ENCODE measurements at regions not wholly inside any gene's neighbourhood (a gene's known extent, or its start where the extent isn't known, plus 50 kb on each side); places are given as distances from the start of the nearest gene placed in this dataset.

DNA sequence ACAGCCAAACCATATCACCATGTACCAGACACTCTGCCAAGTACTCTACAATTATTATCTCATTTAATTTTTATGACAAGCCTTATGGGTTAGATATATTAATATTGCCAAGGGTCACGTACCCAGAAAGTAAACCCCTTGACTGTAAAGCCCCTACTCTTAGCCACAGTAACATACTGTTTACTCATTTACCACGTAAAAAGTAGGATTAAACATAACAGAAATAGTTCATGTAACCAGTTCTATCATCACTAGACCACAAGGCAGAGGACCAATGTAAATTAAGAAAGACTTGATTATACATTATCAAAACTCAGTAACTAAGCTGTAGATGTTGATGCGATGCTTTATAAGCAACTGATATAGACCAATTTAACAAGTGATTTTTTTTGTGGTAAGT, 101.5 kb upstream of the CNTNAP4 start:
- no peaks in the 10 kb centered on the region for H3K36me3 ChIP-seq
- DNase-seq = no peak
- no peaks in the 10 kb centered on the region for H3K9me3 ChIP-seq
- intact Hi-C loops (cut with DNase I) = no loop called here
- H3K4me1 ChIP-seq = no peaks in the 10 kb centered on the region
- H3K27ac ChIP-seq = no peak overlapping the region
- WGBS, 2 donors = 83 to 86% methylated on average over 3 of the region's 3 CpGs
- TF ChIP-seq, protein P1, sequence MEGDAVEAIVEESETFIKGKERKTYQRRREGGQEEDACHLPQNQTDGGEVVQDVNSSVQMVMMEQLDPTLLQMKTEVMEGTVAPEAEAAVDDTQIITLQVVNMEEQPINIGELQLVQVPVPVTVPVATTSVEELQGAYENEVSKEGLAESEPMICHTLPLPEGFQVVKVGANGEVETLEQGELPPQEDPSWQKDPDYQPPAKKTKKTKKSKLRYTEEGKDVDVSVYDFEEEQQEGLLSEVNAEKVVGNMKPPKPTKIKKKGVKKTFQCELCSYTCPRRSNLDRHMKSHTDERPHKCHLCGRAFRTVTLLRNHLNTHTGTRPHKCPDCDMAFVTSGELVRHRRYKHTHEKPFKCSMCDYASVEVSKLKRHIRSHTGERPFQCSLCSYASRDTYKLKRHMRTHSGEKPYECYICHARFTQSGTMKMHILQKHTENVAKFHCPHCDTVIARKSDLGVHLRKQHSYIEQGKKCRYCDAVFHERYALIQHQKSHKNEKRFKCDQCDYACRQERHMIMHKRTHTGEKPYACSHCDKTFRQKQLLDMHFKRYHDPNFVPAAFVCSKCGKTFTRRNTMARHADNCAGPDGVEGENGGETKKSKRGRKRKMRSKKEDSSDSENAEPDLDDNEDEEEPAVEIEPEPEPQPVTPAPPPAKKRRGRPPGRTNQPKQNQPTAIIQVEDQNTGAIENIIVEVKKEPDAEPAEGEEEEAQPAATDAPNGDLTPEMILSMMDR (IDR thresholded peaks at IDR 0.05) = no peak
- no peak for TF ChIP-seq POLR2A (IDR thresholded peaks at IDR 0.05)
- no peaks in the 10 kb centered on the region for H3K27me3 ChIP-seq
- no peak overlapping the region for H3K4me3 ChIP-seq (replicated peaks in 1 of 3)

DNA sequence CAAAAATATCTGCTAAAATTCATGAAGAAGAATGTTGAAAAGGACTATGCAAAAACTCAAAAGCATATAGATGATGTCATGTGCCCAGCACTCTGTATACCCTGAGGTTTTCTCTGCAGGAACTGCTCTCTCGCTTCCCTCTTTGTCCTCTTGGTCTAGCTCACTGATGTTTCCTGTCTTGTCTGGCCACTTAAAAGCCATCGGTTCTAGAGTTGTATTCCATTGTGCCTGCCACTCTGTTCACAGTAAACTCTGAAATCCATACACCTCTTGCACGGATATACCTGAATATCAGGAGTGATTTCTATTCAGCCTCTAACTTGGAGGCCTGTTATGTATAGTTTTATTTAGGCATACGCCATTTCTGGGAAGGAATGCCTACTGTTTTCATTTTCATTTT, 101.0 kb upstream of the CNTNAP4 start:
- H3K4me3 ChIP-seq (replicated peaks in 1 of 3) = no peak overlapping the region
- H3K27me3 ChIP-seq = no peaks in the 10 kb centered on the region
- TF ChIP-seq, protein P1 (IDR thresholded peaks at IDR 0.05) = no peak
- TF ChIP-seq POLR2A (IDR thresholded peaks at IDR 0.05) = no peak
- no peak overlapping the region for H3K27ac ChIP-seq
- H3K9me3 ChIP-seq = no peaks in the 10 kb centered on the region
- intact Hi-C loops (cut with DNase I) = no loop called here
- no peaks in the 10 kb centered on the region for H3K36me3 ChIP-seq
- DNase-seq = no peak
- H3K4me1 ChIP-seq = no peaks in the 10 kb centered on the region
- 67 to 73% methylated on average over 4 of the region's 4 CpGs for WGBS, 2 donors

DNA sequence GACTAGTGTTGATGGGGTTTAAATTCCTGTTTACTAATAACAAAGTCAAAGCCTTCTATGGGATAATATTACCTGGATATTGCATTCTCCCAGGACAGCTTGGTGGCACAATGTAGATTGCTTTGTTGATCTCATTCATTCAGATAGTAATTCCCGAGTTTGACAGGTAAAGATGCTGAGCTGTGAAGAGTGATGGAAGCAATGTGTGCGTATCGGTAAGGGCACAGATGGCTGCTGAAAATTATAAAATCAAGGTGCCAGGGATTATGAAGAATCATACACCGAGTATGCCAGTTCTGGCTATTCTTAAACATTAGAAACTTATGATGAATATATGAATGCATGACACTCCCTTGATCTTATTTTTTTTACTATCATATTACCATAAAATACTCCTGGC, 100.6 kb upstream of the CNTNAP4 start:
- DNase-seq = no peak
- Histone ChIP-seq H3K36me3 (no peaks in the 10 kb centered on the region), H3K4me1 (no peaks in the 10 kb centered on the region), H3K27me3 (no peaks in the 10 kb centered on the region), H3K27ac (no peak overlapping the region), H3K4me3 (replicated peaks in 1 of 3) (no peak overlapping the region), H3K9me3 (no peaks in the 10 kb centered on the region)
- 91% methylated on average over 4 of the region's 4 CpGs for WGBS, 2 donors
- intact Hi-C loops (cut with DNase I) = no loop called here
- TF ChIP-seq POLR2A (IDR thresholded peaks at IDR 0.05) = no peak
- TF ChIP-seq, protein P1 (IDR thresholded peaks at IDR 0.05) = no peak

DNA sequence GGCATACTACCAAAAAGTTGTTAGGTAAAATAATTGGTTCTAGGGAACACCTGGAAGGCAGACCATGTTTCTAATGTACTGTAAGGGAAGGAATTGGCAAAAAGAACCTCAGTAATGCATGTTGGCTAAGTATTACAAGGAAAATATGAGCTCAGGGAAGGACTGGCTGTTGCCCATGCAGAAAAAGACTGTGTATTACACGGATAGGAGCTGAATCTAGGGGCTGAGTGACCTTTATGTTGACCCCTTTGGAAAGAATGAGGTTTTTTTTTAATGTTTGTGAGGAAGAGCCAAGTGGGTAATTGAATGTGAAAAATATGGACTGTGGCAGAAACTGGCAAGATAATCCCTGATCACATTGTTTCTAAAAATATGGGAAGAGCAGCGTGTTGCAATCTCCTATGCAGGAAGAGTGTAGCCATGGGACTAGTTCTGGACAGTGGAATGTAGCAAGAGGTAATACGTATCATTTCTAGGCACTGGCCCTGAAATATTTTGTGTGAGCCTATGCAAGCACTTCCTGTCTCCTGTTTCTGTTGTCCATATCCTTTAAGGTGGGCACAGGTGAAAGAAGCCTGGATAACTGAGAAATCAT, 95.1 kb upstream of the CNTNAP4 start:
- Histone ChIP-seq H3K4me1 (no peaks in the 10 kb centered on the region), H3K27me3 (no peaks in the 10 kb centered on the region), H3K27ac (no peak overlapping the region), H3K9me3 (no peaks in the 10 kb centered on the region), H3K4me3 (replicated peaks in 1 of 3) (no peak overlapping the region), H3K36me3 (no peaks in the 10 kb centered on the region)
- intact Hi-C loops (cut with DNase I) = no loop called here
- DNase-seq = no peak
- 59 to 61% methylated on average over 3 of the region's 3 CpGs for WGBS, 2 donors
- TF ChIP-seq POLR2A (IDR thresholded peaks at IDR 0.05) = no peak

DNA sequence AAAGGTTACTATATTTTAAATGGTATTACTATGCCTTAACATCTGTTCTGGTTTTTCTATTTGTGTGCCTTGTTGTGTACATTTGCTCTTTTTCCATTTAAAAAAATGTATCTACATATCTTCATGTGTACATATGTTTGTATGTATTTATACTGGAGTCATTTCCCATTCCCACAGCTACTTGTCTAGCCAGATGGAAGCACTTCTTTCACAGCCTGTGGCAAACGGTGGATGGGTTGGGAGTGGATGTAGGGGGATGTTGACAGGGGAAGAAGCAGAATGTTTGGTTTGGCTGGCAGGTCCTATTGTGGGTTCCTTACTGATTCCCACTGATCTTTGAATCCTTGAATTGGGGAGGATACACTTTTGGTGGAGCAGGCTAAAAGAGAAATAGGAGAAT, 93.6 kb upstream of the CNTNAP4 start:
- H3K4me1 ChIP-seq = no peaks in the 10 kb centered on the region
- H3K36me3 ChIP-seq = no peaks in the 10 kb centered on the region
- no peak for DNase-seq
- no peak for TF ChIP-seq POLR2A (IDR thresholded peaks at IDR 0.05)
- TF ChIP-seq, protein P1 (IDR thresholded peaks at IDR 0.05) = no peak
- 33 to 40% methylated on average over 1 of the region's 1 CpG for WGBS, 2 donors
- intact Hi-C loops (cut with DNase I) = no loop called here
- H3K27me3 ChIP-seq = no peaks in the 10 kb centered on the region
- no peaks in the 10 kb centered on the region for H3K9me3 ChIP-seq
- H3K4me3 ChIP-seq (replicated peaks in 1 of 3) = no peak overlapping the region
- H3K27ac ChIP-seq = no peak overlapping the region

DNA sequence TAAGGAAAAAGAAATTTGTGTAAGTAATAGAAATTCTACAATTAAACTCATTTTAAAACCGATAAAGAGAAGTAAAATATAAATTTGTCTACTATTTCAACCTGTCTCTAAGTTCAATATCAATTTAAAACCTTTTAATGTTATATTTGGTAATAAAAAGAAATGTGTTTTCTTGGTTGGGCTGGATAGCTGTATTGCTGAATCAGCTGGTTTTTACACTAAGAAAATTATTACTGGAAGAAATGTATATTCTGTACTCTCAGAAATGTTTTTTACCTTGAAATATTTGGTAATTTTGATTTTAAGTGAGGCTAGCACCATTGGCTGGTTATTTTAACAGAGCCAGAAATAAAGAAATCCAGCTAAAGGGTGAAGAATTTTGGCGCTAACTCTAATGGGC, 87.1 kb upstream of the CNTNAP4 start:
- Histone ChIP-seq H3K27ac (no peak overlapping the region), H3K36me3 (no peaks in the 10 kb centered on the region), H3K4me3 (replicated peaks in 1 of 3) (no peak overlapping the region), H3K4me1 (no peaks in the 10 kb centered on the region), H3K9me3 (no peaks in the 10 kb centered on the region), H3K27me3 (no peaks in the 10 kb centered on the region)
- 83 to 90% methylated on average over 2 of the region's 2 CpGs for WGBS, 2 donors
- no peak for TF ChIP-seq POLR2A (IDR thresholded peaks at IDR 0.05)
- TF ChIP-seq, protein P1 (IDR thresholded peaks at IDR 0.05) = no peak
- intact Hi-C loops (cut with DNase I) = no loop called here
- no peak for DNase-seq
